Activated CD8-positive, alpha-beta memory T cell treated with anti-CD3 and anti-CD28 coated beads for 24 hours (primary cell): ENCODE measurements at regions not wholly inside any gene's neighbourhood (a gene's known extent, or its start where the extent isn't known, plus 50 kb on each side); places are given as distances from the start of the nearest gene placed in this dataset.

Source experiments
- DNase-seq: peaks from one replicate; pipeline ENCODE4 v3.0.0-alpha.2; 2020

- DNase-seq, result no peak
Observed at GRCh38 chr2:136209561-136210454, 91.9 kb upstream of the CXCR4 start.

GRCh38 chr2:136208682-136209420, 90.9 kb upstream of the CXCR4 start:
- no peak for DNase-seq

- DNase-seq, result no peak
Observed at GRCh38 chr2:136207665-136208064, 89.7 kb upstream of the CXCR4 start.

GRCh38 chr2:136207030-136207623, 89.2 kb upstream of the CXCR4 start:
- no peak for DNase-seq

GRCh38 chr2:136206613-136207012, 88.7 kb upstream of the CXCR4 start:
- DNase-seq, result no peak

GRCh38 chr2:136205615-136206014, 87.7 kb upstream of the CXCR4 start:
- no peak for DNase-seq

- DNase-seq, result no peak
Observed at GRCh38 chr2:136204971-136205370, 87.0 kb upstream of the CXCR4 start.

- DNase-seq, result no peak
Observed at GRCh38 chr2:136195226-136195625, 77.3 kb upstream of the CXCR4 start.

- DNase-seq, result no peak
Observed at GRCh38 chr2:136191041-136191440, 73.1 kb upstream of the CXCR4 start.

GRCh38 chr2:136189221-136189782, 71.4 kb upstream of the CXCR4 start:
- no peak for DNase-seq

- no peak for DNase-seq
Observed at GRCh38 chr2:136188086-136188485, 70.1 kb upstream of the CXCR4 start.

- no peak for DNase-seq
Observed at GRCh38 chr2:136185981-136186776, 68.2 kb upstream of the CXCR4 start.

GRCh38 chr2:136183097-136183496, 65.1 kb upstream of the CXCR4 start:
- DNase-seq, result no peak

- DNase-seq, result no peak
Observed at GRCh38 chr2:136182315-136182714, 64.4 kb upstream of the CXCR4 start.

GRCh38 chr2:136179602-136179975, 61.6 kb upstream of the CXCR4 start:
- no peak for DNase-seq

GRCh38 chr2:136178941-136179601, 61.1 kb upstream of the CXCR4 start:
- DNase-seq, result no peak

GRCh38 chr2:136175868-136176267, 57.9 kb upstream of the CXCR4 start:
- DNase-seq, result no peak

- DNase-seq, result no peak
Observed at GRCh38 chr2:136175466-136175865, 57.5 kb upstream of the CXCR4 start.

- no peak for DNase-seq
Observed at GRCh38 chr2:136173126-136173525, 55.2 kb upstream of the CXCR4 start.

- DNase-seq, result no peak
Observed at GRCh38 chr2:136171223-136171622, 53.3 kb upstream of the CXCR4 start.

- DNase-seq, result peak; percentile 30
Observed at GRCh38 chr2:136168720-136169119, 50.8 kb upstream of the CXCR4 start.
